Mesodermal cell (in vitro differentiated cells): ENCODE measurements at regions not wholly inside any gene's neighbourhood (a gene's known extent, or its start where the extent isn't known, plus 50 kb on each side); places are given as distances from the start of the nearest gene placed in this dataset.
"Not testable (repeated sequence)": the region's sequence is repeated elsewhere in the genome, so short reads cannot be mapped to it uniquely, and the experiment has no call there.

ENCODE experiments used
- H3K27ac ChIP-seq: 2 replicates; pipeline ENCODE4 v1.7.0; 2013; ENCODE audit warnings: mild to moderate bottlenecking, low read depth, low read length, moderate library complexity; ENCODE audit not compliant: severe bottlenecking
- H3K36me3 ChIP-seq: 2 replicates; pipeline ENCODE4 v1.7.1; 2013; ENCODE audit warnings: mild to moderate bottlenecking, low read length, moderate library complexity; ENCODE audit not compliant: control insufficient read depth, insufficient read depth
- H3K4me1 ChIP-seq: one replicate; pipeline ENCODE4 v1.7.1; 2013; ENCODE audit warnings: mild to moderate bottlenecking, low read length; ENCODE audit not compliant: insufficient read depth, control insufficient read depth, poor library complexity, severe bottlenecking
- H3K4me3 ChIP-seq: 2 replicates; pipeline ENCODE4 v1.7.0; 2013; ENCODE audit warnings: low read length, control low read depth, mild to moderate bottlenecking; ENCODE audit not compliant: insufficient read depth, poor library complexity, severe bottlenecking; ENCODE audit errors: extremely low read depth
- H3K9me3 ChIP-seq: 2 replicates; pipeline ENCODE4 v1.7.1; 2013; ENCODE audit warnings: mild to moderate bottlenecking, low read length, moderate library complexity; ENCODE audit not compliant: control insufficient read depth
- WGBS, 2 experiments: methylation state at CpG; one replicate each; pipeline ENCODE4 v1.1.5; 2013; ENCODE audit warnings: missing lambda C conversion rate in 2 of 2; ENCODE audit not compliant: insufficient coverage in 2 of 2; 5-methylcytosine and 5-hydroxymethylcytosine counted together

- not testable (repeated sequence) for H3K27ac ChIP-seq, H3K36me3 ChIP-seq, H3K4me3 ChIP-seq, H3K9me3 ChIP-seq, H3K4me1 ChIP-seq
Observed at GRCh38 chr20:12954254-12954653, 54.5 kb upstream of the SPTLC3 start.

DNA sequence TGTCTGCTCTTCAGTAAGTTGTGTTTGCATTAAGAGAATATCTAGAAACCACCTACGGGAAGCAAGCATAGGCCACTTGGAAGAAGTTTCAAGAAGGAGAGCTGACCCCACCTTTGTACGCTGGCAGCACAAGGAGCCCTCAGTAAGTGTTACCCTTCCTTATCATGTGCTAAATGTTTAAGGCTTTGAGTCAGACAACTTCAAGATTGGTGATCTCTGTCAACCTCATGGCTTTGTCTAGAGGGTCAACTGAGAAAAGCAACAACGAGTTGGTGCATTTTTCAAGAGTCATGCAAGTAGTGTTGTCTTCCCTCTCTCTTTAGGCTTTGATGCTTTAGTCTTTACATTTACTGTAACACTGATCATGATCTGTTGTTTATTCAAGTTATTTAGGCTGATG is 53.2 kb upstream of the SPTLC3 start:
- H3K4me3 ChIP-seq, result no peak overlapping the region
- 67% methylated on average over 3 of the region's 3 CpGs; no CpG with 5 or more reads in 1 of the 2 experiments for WGBS, 2 experiments
- H3K27ac ChIP-seq, result no peak overlapping the region
- no peaks in the 10 kb centered on the region for H3K9me3 ChIP-seq
- no peaks in the 10 kb centered on the region for H3K36me3 ChIP-seq
- peaks cover 3% of the 10 kb centered on the region for H3K4me1 ChIP-seq

- Histone ChIP-seq H3K4me3 (no peak overlapping the region), H3K27ac (no peak overlapping the region), H3K36me3 (no peaks in the 10 kb centered on the region), H3K4me1 (peaks cover 3% of the 10 kb centered on the region), H3K9me3 (no peaks in the 10 kb centered on the region)
Observed at GRCh38 chr20:12956303-12956702, 52.5 kb upstream of the SPTLC3 start.

GRCh38 chr20:12957968-12958367 is 50.8 kb upstream of the SPTLC3 start:
- no peak overlapping the region for H3K27ac ChIP-seq
- WGBS, 2 experiments, result 90 to 100% methylated on average over 1 to 2 of the region's 2 CpGs
- H3K9me3 ChIP-seq, result no peaks in the 10 kb centered on the region
- peaks cover 3% of the 10 kb centered on the region for H3K4me1 ChIP-seq
- no peaks in the 10 kb centered on the region for H3K36me3 ChIP-seq
- H3K4me3 ChIP-seq, result no peak overlapping the region
